ENCODE measurements at regions not wholly inside any gene's neighbourhood (a gene's known extent, or its start where the extent isn't known, plus 50 kb on each side); places are given as distances from the start of the nearest gene placed in this dataset.

- CTCF ChIA-PET: interaction anchor here (0.6 to 2.0 kb wide), 4 partner anchors 16 to 298 kb away, joined by 3 to 18 read pairs (median 6); no protein-coding TSS in a partner anchor
- H3K4me3 ChIP-seq (ENCODE audit: low read depth, low read length): no peak overlapping the region
- POLR2A ChIA-PET: interaction anchor here (0.6 to 1.0 kb wide), 4 partner anchors 14 to 32 kb away, joined by 3 to 4 read pairs (median 3); no protein-coding TSS in a partner anchor
- DNase-seq (ENCODE audit: low read depth, low spot score): no peak
- TF ChIP-seq, protein P1, sequence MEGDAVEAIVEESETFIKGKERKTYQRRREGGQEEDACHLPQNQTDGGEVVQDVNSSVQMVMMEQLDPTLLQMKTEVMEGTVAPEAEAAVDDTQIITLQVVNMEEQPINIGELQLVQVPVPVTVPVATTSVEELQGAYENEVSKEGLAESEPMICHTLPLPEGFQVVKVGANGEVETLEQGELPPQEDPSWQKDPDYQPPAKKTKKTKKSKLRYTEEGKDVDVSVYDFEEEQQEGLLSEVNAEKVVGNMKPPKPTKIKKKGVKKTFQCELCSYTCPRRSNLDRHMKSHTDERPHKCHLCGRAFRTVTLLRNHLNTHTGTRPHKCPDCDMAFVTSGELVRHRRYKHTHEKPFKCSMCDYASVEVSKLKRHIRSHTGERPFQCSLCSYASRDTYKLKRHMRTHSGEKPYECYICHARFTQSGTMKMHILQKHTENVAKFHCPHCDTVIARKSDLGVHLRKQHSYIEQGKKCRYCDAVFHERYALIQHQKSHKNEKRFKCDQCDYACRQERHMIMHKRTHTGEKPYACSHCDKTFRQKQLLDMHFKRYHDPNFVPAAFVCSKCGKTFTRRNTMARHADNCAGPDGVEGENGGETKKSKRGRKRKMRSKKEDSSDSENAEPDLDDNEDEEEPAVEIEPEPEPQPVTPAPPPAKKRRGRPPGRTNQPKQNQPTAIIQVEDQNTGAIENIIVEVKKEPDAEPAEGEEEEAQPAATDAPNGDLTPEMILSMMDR (IDR thresholded peaks at IDR 0.05; ENCODE audit: insufficient read depth, low read length, missing control alignments): no peak
These were observed 64.9 kb downstream of the CYB561 start for GRCh38 chr17:63381101-63381729.

DNA sequence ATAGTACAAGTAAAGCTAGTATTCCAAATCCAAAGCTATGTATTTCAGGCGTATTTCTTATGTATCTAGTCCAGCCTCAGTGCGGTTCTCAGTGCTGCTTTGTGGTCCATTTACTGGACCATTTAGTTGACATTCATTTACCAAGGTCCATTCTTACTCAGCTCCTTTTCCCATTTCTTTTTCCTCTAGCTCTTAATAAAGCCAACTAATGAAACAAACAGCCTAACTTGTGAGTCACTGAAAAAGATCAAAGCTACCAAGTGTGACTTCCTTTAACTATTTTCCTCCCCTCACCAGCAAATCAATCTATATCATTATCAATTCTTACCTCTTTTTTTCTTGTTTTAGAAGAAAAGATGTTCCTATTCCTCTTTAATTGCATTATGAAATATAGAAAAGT lies 64.0 kb downstream of the CYB561 start:
- ChIA-PET CTCF (interaction anchor here (0.6 to 2.0 kb wide), 3 partner anchors 24 to 299 kb away, joined by 3 to 18 read pairs (median 9); no protein-coding TSS in a partner anchor), POLR2A (interaction anchor here (0.8 kb wide), 1 partner anchor 15 kb away, joined by 3 read pairs; no protein-coding TSS in a partner anchor)
- no peak for DNase-seq (ENCODE audit: low read depth, low spot score)
- TF ChIP-seq, protein P1 (IDR thresholded peaks at IDR 0.05; ENCODE audit: insufficient read depth, low read length, missing control alignments): no peak
- H3K4me3 ChIP-seq (ENCODE audit: low read depth, low read length): no peak overlapping the region

Data from AG04449 (cell line).